Cardiac septum (tissue), 1 donor: ENCODE measurements at regions not wholly inside any gene's neighbourhood (a gene's known extent, or its start where the extent isn't known, plus 50 kb on each side); places are given as distances from the start of the nearest gene placed in this dataset.

ENCODE experiments used
- DNase-seq: peaks from one replicate; pipeline ENCODE4 v3.0.0-alpha.2; 2020; ENCODE audit warnings: low spot score
- intact Hi-C: fragments of 100-400 bp; cut with DNase I; formaldehyde crosslinking; loops from one replicate; pipeline ENCODE4 v1.14.0; 2022
- donor health status: DM: no; HTN: no; CAD: no.

DNA sequence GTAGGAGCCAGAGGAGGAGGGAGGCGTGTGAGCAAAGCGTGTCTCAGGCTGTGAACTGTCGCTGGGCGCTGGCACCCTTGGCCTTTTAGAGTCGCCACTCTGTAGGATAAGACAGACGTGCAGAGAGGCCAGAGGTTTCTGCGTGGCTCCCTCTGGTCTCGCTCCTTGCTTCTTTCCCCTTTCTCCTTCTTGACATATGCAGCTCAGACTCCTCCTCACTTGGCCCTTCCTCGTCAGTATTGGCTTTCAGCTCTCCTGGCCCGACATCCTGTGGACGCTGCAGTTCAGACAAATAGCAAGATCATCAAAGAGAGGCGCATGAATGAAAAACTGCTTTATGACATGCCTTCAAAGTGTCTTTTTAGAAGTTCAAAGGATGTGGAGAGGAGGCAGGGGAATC lies 116.8 kb upstream of the SPRY4 start:
- DNase-seq: no peak
- intact Hi-C loops: no loop called here

GRCh38 chr5:142439207-142439860 lies 114.5 kb upstream of the SPRY4 start:
- intact Hi-C loops: loop anchor here (5.0 kb wide), 1 partner anchor 53 kb away; no protein-coding TSS in a partner anchor
- DNase-seq: no peak

- DNase-seq: no peak
- intact Hi-C loops: loop anchor here (5.0 kb wide), 1 partner anchor 54 kb away; no protein-coding TSS in a partner anchor
Measured at GRCh38 chr5:142438573-142438972, 113.8 kb upstream of the SPRY4 start.

DNA sequence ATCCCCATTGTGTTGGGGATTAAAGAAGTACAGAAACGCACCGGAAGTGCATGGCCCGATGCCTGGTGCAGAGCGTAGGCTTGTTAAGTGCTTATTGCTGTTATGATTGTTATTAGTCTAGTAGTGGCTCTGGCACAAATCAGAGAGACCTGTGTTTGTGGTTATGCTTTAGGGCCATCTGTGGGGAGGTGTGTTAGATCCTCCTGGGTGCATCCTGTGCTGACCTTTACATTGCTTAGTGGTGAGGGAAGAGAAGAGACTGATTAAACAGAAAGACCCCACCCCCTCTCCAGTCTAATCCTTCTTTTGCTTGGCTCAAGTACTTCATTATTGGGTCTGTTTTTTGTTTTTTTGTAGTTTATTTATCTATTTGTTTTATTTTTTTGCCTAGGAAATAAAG lies 112.7 kb upstream of the SPRY4 start:
- intact Hi-C loops: loop anchor here (5.0 kb wide), 1 partner anchor 55 kb away; no protein-coding TSS in a partner anchor

DNA sequence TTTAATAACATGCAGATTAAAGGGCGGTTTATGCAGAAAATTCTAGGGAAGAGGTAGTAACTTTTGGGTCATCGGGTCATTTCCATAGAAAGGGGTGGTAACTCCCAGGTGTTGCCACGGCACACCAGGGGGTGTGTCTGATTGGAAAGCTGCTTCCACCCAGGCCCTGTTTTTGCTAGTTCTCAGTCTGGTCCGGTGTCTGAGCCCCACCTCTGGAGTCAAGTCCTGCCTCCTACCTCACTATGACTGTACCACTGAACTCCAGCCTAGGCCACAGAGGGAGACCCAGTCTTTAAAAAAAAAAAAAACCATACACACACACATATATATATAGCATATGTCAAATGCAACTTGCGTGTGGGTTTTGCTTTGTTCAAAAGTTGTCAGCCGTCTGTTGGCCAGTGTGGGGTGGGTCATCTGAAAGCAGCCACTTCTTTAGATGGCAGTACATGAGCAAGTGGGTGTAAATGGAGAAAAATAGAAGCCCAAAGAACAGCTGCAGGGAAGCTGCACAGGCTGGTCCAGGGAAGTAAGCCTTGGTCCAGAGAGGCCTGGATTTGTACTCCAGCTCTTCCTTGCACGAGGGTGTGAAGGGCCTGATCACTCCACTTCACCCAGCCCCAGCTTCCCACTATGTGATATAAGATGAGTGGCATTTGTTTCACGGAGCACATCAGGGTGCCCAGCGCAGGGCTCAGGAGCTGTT lies 110.7 kb upstream of the SPRY4 start:
- intact Hi-C loops: loop anchor here (5.0 kb wide), 1 partner anchor 57 kb away; no protein-coding TSS in a partner anchor
- no peak for DNase-seq

More for the DNA sequence above, 112.7 kb upstream of the SPRY4 start:
- no peak for DNase-seq

- intact Hi-C loops: no loop called here
- DNase-seq: no peak
Measured at GRCh38 chr5:142434322-142434612, 109.4 kb upstream of the SPRY4 start.

DNA sequence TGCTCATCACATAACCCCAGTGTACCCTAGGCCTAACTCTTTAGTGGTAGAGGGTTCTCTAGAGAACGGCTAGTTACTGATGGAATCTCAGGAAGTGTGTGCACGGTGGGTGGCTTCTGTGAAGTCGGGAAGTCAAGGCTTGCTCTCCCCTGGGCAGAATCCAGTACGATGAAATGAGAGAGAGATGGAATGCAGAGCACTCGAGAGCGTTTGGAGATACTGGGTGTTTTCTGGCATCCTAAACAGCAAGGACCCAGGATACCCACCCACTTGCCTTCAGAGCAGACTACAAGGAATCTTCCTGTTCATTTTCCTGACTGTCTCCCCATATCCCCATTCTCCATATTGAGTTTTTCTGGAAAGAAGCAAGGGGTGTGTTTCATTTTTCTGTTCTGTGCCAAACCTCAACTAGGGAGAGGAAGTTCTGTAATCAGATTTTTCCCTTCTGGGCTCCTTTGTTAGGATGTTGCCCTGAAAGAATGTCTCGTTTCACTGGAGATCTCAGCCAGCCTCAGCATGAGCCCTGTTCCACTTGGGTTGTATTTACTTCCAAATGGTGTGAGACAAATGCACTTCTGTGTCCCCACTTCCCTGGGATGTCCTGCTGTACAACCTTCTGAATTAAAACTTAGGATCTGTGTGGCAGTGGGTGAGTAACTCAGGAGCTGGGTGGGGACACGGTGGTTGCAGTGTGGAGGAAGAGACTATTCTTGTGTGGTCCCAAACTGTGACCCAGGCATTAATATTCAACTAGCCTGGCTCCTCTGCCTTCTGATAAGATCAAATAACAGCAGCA lies 108.9 kb upstream of the SPRY4 start:
- intact Hi-C loops: no loop called here
- no peak for DNase-seq

GRCh38 chr5:142432961-142433360 lies 108.1 kb upstream of the SPRY4 start:
- no peak for DNase-seq
- intact Hi-C loops: no loop called here

GRCh38 chr5:142432369-142432863 lies 107.6 kb upstream of the SPRY4 start:
- intact Hi-C loops: no loop called here
- no peak for DNase-seq

- intact Hi-C loops: loop anchor here (5.0 kb wide), 3 partner anchors 67 to 118 kb away; partner anchors contain the start of gene SPRY4
- no peak for DNase-seq
Measured at GRCh38 chr5:142428773-142429473, 104.1 kb upstream of the SPRY4 start.

GRCh38 chr5:142428036-142428772 lies 103.4 kb upstream of the SPRY4 start:
- DNase-seq: no peak
- intact Hi-C loops: loop anchor here (5.0 kb wide), 3 partner anchors 66 to 119 kb away; partner anchors contain the start of gene SPRY4

GRCh38 chr5:142427529-142427928 lies 102.7 kb upstream of the SPRY4 start:
- DNase-seq: no peak
- intact Hi-C loops: loop anchor here (5.0 kb wide), 3 partner anchors 65 to 120 kb away; partner anchors contain the start of gene SPRY4

- no peak for DNase-seq
Measured at GRCh38 chr5:142427015-142427364, 102.2 kb upstream of the SPRY4 start.

DNA sequence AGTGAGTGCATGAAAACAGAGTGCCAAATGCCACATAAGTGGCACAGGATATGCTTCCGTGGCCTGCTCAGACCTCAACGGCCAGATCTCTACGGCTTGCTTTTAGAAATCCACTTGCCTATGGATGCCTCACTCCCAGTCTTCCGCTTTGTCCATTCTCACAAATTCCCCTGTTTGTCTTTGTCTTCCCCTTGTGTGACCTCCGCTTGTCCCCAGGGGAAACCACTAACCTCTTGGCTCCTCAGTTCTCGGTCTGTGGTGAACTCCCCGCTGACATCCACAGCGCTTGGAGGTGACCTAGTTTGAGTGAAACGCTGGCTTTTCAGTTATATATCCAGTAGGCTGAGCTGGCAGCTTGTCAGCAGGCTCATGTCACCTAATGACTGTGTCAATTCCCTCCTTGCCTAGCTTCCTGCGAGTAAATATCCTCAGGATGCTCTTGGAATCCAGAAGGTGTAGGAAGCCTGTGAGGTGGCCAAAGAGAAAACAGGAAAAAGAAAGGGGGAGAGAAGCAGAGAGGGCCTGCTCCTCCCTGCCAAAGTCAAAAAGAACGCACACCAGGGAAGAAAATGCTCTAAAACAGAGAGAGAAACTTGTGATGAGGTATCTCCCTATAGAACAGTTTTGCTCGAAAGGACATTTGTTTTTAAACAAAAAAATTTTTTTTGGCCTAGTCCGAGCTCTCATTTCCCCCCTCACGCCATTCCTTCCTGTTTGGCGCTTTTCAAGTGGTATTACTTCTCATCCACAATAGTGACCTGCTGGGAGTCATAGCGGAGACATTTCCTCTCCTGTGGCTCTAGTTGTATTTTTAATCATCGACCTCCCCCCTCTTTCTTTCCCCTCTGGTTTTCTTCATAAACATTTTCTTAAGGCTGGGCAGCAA lies 101.6 kb upstream of the SPRY4 start:
- intact Hi-C loops: loop anchor here (5.0 kb wide), 3 partner anchors 64 to 121 kb away; partner anchors contain the start of gene SPRY4

More at GRCh38 chr5:142427015-142427364, 102.2 kb upstream of the SPRY4 start:
- intact Hi-C loops: loop anchor here (5.0 kb wide), 3 partner anchors 65 to 120 kb away; partner anchors contain the start of gene SPRY4

GRCh38 chr5:142425286-142426065 lies 100.7 kb upstream of the SPRY4 start:
- intact Hi-C loops: loop anchor here (5.0 kb wide), 3 partner anchors 63 to 122 kb away; partner anchors contain the start of gene SPRY4
- DNase-seq: no peak

More for the DNA sequence above, 101.6 kb upstream of the SPRY4 start:
- no peak for DNase-seq

GRCh38 chr5:142422429-142422828 lies 97.6 kb upstream of the SPRY4 start:
- intact Hi-C loops: no loop called here
- no peak for DNase-seq
